Osteocyte (in vitro differentiated cells): ENCODE measurements at regions not wholly inside any gene's neighbourhood (a gene's known extent, or its start where the extent isn't known, plus 50 kb on each side); places are given as distances from the start of the nearest gene placed in this dataset.
A peak's percentile ranks its signal among the peaks of the same experiment; 100 is the strongest.

Source experiments
- DNase-seq: peaks from one replicate; pipeline ENCODE4 v3.0.0; 2021; ENCODE audit warnings: mixed read lengths; ENCODE audit not compliant: unreplicated experiment; ENCODE audit errors: extremely low spot score
- H3K27ac Mint-ChIP-seq: one replicate; pipeline ENCODE4 v1.8.0; 2021; ENCODE audit warnings: mild to moderate bottlenecking, mixed read lengths; ENCODE audit not compliant: unreplicated experiment
- H3K27me3 Mint-ChIP-seq: one replicate; pipeline ENCODE4 v1.8.0; 2021; ENCODE audit warnings: mixed read lengths; ENCODE audit not compliant: unreplicated experiment
- H3K36me3 Mint-ChIP-seq: one replicate; pipeline ENCODE4 v1.8.0; 2021; ENCODE audit warnings: mixed read lengths; ENCODE audit not compliant: unreplicated experiment
- H3K4me1 Mint-ChIP-seq: one replicate; pipeline ENCODE4 v1.8.0; 2021; ENCODE audit warnings: mixed read lengths; ENCODE audit not compliant: unreplicated experiment
- H3K4me3 Mint-ChIP-seq: one replicate; pipeline ENCODE4 v1.8.0; 2021; ENCODE audit warnings: mild to moderate bottlenecking, moderate library complexity, mixed read lengths; ENCODE audit not compliant: unreplicated experiment
- H3K9me3 Mint-ChIP-seq: one replicate; pipeline ENCODE4 v1.8.0; 2021; ENCODE audit warnings: mixed read lengths; ENCODE audit not compliant: unreplicated experiment
- CTCF ChIP-seq: fragments of 200-600 bp; sonication (generic); IDR thresholded peaks from 2 replicates; pipeline ENCODE4 v1.5.0; 2021; ENCODE audit warnings: antibody characterized with exemption, mild to moderate bottlenecking, moderate library complexity

DNA sequence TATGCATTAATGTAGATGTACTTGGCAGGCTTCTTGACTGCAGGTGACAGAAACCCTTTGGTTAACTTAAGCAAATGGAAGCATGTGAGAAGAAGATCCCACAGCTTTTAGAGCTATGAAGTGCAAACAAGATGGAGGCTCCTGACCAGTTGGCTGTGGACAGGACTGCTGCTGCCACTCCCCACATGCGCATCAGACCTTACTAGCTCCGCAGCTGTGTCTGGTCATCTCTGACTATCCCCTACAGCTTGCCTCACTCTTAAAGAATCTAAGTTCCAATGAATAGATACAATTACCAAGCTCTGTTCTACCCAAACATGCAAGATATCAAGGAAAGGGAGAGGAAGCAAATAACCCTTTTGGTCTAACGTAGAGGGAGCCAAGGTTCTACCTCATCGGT lies 587.6 kb downstream of the DSC3 start:
- Mint-ChIP-seq H3K4me1 (peaks cover 18% of the 10 kb centered on the region), H3K9me3 (no peaks in the 10 kb centered on the region)

GRCh38 chr18:30451981-30452380 lies 590.6 kb downstream of the DSC3 start:
- Mint-ChIP-seq H3K4me3 (no peak overlapping the region), H3K9me3 (no peaks in the 10 kb centered on the region), H3K27me3 (no peaks in the 10 kb centered on the region), H3K4me1 (peaks cover 21% of the 10 kb centered on the region), H3K36me3 (no peaks in the 10 kb centered on the region), H3K27ac (peak overlapping the region; percentile 54)
- no peak for TF ChIP-seq CTCF
- no peak for DNase-seq

More for the DNA sequence above, 587.6 kb downstream of the DSC3 start:
- H3K36me3 Mint-ChIP-seq, result no peaks in the 10 kb centered on the region
- DNase-seq, result no peak
- H3K27me3 Mint-ChIP-seq, result no peaks in the 10 kb centered on the region
- H3K4me3 Mint-ChIP-seq, result no peak overlapping the region
- no peak for TF ChIP-seq CTCF
- no peak overlapping the region for H3K27ac Mint-ChIP-seq

GRCh38 chr18:30450927-30451326 lies 591.6 kb downstream of the DSC3 start:
- H3K4me1 Mint-ChIP-seq, result peaks cover 21% of the 10 kb centered on the region
- no peak for TF ChIP-seq CTCF
- H3K9me3 Mint-ChIP-seq, result no peaks in the 10 kb centered on the region
- no peak overlapping the region for H3K4me3 Mint-ChIP-seq
- H3K36me3 Mint-ChIP-seq, result no peaks in the 10 kb centered on the region
- no peak overlapping the region for H3K27ac Mint-ChIP-seq
- no peaks in the 10 kb centered on the region for H3K27me3 Mint-ChIP-seq
- DNase-seq, result no peak

DNA sequence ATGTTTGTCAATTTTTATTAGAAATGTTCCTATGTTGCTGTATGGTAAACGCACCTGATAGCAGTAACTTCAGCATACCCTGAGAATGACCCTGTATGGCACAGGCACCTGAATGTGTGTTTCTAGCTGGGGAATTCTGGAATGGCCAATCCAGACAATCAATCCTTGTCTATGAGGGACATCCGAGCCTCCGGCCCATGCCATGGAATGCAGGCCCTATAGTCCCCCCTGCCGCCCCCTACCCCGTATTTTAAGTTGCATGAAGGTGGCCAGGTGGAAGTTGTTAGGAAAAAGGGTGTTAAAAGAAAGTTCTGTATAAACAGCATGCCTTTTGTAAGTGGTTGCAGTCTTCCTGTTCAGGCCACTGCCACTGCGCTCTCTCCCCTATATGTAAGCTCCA lies 595.9 kb downstream of the DSC3 start:
- Mint-ChIP-seq H3K36me3 (no peaks in the 10 kb centered on the region), H3K27ac (no peak overlapping the region), H3K4me1 (peaks cover 18% of the 10 kb centered on the region), H3K27me3 (no peaks in the 10 kb centered on the region), H3K4me3 (no peak overlapping the region), H3K9me3 (peaks cover 7% of the 10 kb centered on the region)
- no peak for DNase-seq
- TF ChIP-seq CTCF, result no peak

DNA sequence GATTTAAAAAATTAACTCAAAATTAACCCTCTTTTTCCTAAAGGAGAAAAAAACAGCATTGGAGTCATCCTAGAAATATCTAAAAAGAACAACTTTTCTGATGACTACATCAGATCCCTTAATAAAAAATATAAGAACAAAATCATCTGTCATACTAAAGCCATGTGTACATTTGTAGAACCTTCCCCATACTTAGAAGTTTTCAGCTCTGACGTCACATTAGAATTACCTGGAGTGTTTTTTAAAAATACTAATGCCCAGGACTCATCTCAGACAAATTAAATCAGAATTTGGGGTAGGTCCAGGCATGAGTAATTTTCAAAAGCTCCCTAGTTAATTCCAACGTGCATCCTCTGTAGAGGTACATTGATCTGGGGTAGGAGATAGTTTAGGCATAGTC lies 598.0 kb downstream of the DSC3 start:
- H3K9me3 Mint-ChIP-seq, result peaks cover 7% of the 10 kb centered on the region
- no peaks in the 10 kb centered on the region for H3K27me3 Mint-ChIP-seq
- H3K4me3 Mint-ChIP-seq, result no peak overlapping the region
- no peak for DNase-seq
- H3K4me1 Mint-ChIP-seq, result peaks cover 11% of the 10 kb centered on the region
- no peak for TF ChIP-seq CTCF
- no peaks in the 10 kb centered on the region for H3K36me3 Mint-ChIP-seq
- H3K27ac Mint-ChIP-seq, result no peak overlapping the region
